GM23338 (cell line): ENCODE measurements at regions not wholly inside any gene's neighbourhood (a gene's known extent, or its start where the extent isn't known, plus 50 kb on each side); places are given as distances from the start of the nearest gene placed in this dataset.

ENCODE experiments used
- CREB1 ChIP-seq: fragments of 250-450 bp; sonication (Bioruptor Pico); IDR thresholded peaks from 2 replicates; pipeline ENCODE4 v1.5.0; 2020; ENCODE audit warnings: low read depth, mild to moderate bottlenecking, moderate library complexity
- EZH2 ChIP-seq: fragments of 200-600 bp; sonication (generic); IDR thresholded peaks from one replicate; pipeline ENCODE4 v1.8.0; 2017; ENCODE audit warnings: antibody characterized with exemption, mild to moderate bottlenecking, low read depth; ENCODE audit not compliant: unreplicated experiment
- EZH2phosphoT487 ChIP-seq: fragments of 200-600 bp; sonication (generic); IDR thresholded peaks from one replicate; pipeline ENCODE4 v1.8.1; 2018; ENCODE audit warnings: antibody characterized with exemption; ENCODE audit not compliant: unreplicated experiment
- JUNB ChIP-seq: IDR thresholded peaks from one replicate; pipeline ENCODE4 v1.6.1; 2016; ENCODE audit warnings: antibody characterized with exemption; ENCODE audit not compliant: unreplicated experiment
- NANOG ChIP-seq: IDR thresholded peaks from 2 replicates; pipeline ENCODE4 v1.6.1; 2016; ENCODE audit warnings: antibody characterized with exemption, borderline replicate concordance
- POLR2AphosphoS5 ChIP-seq: IDR thresholded peaks from 2 replicates; pipeline ENCODE4 v1.6.1; 2016; ENCODE audit warnings: antibody characterized with exemption, low read depth
- ZNF114 ChIP-seq: fragments of 250-450 bp; sonication (Bioruptor Pico); IDR thresholded peaks from 2 replicates; pipeline ENCODE4 v1.5.0; 2020; ENCODE audit warnings: mild to moderate bottlenecking, moderate library complexity
- ZNF331 ChIP-seq: fragments of 250-450 bp; sonication (Bioruptor Pico); IDR thresholded peaks from 2 replicates; pipeline ENCODE4 v1.5.0; 2020; ENCODE audit warnings: low read depth, mild to moderate bottlenecking, moderate library complexity
- TF ChIP-seq, protein P1 (sequence below): IDR thresholded peaks from one replicate; pipeline ENCODE4 v1.6.1; 2018; ENCODE audit warnings: antibody characterized with exemption; ENCODE audit not compliant: unreplicated experiment
- TF ChIP-seq, protein P2 (sequence below), 2 experiments: fragments of 200-600 bp in 1 of 2; sonication (generic) in 1 of 2; conservative IDR thresholded peaks; 2 replicates each; pipeline versions ENCODE4 v1.5.1 to v1.6.1; 2016 to 2017; ENCODE audit warnings: antibody characterized with exemption in 2 of 2, low read depth in 2 of 2, mild to moderate bottlenecking in 2 of 2, moderate library complexity in 1 of 2
- TF ChIP-seq, protein P3 (sequence below): IDR thresholded peaks from 2 replicates; pipeline ENCODE4 v1.6.1; 2016; ENCODE audit warnings: antibody characterized with exemption

- TF ChIP-seq, protein P1, sequence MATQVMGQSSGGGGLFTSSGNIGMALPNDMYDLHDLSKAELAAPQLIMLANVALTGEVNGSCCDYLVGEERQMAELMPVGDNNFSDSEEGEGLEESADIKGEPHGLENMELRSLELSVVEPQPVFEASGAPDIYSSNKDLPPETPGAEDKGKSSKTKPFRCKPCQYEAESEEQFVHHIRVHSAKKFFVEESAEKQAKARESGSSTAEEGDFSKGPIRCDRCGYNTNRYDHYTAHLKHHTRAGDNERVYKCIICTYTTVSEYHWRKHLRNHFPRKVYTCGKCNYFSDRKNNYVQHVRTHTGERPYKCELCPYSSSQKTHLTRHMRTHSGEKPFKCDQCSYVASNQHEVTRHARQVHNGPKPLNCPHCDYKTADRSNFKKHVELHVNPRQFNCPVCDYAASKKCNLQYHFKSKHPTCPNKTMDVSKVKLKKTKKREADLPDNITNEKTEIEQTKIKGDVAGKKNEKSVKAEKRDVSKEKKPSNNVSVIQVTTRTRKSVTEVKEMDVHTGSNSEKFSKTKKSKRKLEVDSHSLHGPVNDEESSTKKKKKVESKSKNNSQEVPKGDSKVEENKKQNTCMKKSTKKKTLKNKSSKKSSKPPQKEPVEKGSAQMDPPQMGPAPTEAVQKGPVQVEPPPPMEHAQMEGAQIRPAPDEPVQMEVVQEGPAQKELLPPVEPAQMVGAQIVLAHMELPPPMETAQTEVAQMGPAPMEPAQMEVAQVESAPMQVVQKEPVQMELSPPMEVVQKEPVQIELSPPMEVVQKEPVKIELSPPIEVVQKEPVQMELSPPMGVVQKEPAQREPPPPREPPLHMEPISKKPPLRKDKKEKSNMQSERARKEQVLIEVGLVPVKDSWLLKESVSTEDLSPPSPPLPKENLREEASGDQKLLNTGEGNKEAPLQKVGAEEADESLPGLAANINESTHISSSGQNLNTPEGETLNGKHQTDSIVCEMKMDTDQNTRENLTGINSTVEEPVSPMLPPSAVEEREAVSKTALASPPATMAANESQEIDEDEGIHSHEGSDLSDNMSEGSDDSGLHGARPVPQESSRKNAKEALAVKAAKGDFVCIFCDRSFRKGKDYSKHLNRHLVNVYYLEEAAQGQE, result no peak
- TF ChIP-seq, protein P2, sequence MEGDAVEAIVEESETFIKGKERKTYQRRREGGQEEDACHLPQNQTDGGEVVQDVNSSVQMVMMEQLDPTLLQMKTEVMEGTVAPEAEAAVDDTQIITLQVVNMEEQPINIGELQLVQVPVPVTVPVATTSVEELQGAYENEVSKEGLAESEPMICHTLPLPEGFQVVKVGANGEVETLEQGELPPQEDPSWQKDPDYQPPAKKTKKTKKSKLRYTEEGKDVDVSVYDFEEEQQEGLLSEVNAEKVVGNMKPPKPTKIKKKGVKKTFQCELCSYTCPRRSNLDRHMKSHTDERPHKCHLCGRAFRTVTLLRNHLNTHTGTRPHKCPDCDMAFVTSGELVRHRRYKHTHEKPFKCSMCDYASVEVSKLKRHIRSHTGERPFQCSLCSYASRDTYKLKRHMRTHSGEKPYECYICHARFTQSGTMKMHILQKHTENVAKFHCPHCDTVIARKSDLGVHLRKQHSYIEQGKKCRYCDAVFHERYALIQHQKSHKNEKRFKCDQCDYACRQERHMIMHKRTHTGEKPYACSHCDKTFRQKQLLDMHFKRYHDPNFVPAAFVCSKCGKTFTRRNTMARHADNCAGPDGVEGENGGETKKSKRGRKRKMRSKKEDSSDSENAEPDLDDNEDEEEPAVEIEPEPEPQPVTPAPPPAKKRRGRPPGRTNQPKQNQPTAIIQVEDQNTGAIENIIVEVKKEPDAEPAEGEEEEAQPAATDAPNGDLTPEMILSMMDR (conservative IDR thresholded peaks at IDR 0.05; ENCODE audit: low read depth in 2 of 2), result no peak
- TF ChIP-seq EZH2 (no peak), POLR2AphosphoS5 (no peak), JUNB (no peak), ZNF331 (CRISPR knock-in tag) (no peak), EZH2phosphoT487 (no peak), ZNF114 (no peak), CREB1 (no peak), NANOG (no peak)
- TF ChIP-seq, protein P3, sequence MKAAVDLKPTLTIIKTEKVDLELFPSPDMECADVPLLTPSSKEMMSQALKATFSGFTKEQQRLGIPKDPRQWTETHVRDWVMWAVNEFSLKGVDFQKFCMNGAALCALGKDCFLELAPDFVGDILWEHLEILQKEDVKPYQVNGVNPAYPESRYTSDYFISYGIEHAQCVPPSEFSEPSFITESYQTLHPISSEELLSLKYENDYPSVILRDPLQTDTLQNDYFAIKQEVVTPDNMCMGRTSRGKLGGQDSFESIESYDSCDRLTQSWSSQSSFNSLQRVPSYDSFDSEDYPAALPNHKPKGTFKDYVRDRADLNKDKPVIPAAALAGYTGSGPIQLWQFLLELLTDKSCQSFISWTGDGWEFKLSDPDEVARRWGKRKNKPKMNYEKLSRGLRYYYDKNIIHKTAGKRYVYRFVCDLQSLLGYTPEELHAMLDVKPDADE, result no peak
Observed at GRCh38 chr14:25882899-25883298, 714.9 kb downstream of the NOVA1 start.
